WERI-Rb-1 (cell line): ENCODE measurements at regions not wholly inside any gene's neighbourhood (a gene's known extent, or its start where the extent isn't known, plus 50 kb on each side); places are given as distances from the start of the nearest gene placed in this dataset.
"Not testable (repeated sequence)": the region's sequence is repeated elsewhere in the genome, so short reads cannot be mapped to it uniquely, and the experiment has no call there.

Experiments used
- DNase-seq: peaks from one replicate; pipeline ENCODE4 v3.0.0-alpha.2; 2020
- H3K27ac ChIP-seq: fragments of 250-450 bp; sonication (Bioruptor Pico); 2 replicates; pipeline ENCODE4 v1.5.1; 2020; ENCODE audit warnings: mild to moderate bottlenecking, moderate library complexity
- H3K27me3 ChIP-seq: fragments of 250-450 bp; sonication (Bioruptor Pico); 2 replicates; pipeline ENCODE4 v1.5.1; 2021; ENCODE audit warnings: mild to moderate bottlenecking, low read depth, moderate library complexity; ENCODE audit not compliant: insufficient read depth, severe bottlenecking
- H3K36me3 ChIP-seq: fragments of 250-450 bp; sonication (Bioruptor Pico); 2 replicates; pipeline ENCODE4 v1.5.1; 2020; ENCODE audit warnings: mild to moderate bottlenecking, moderate library complexity
- H3K4me3 ChIP-seq: 2 replicates; pipeline ENCODE4 v1.5.1; 2011; ENCODE audit warnings: low read depth, mild to moderate bottlenecking, control low read depth, low read length
- H3K9me3 ChIP-seq: fragments of 250-450 bp; sonication (Bioruptor Pico); 2 replicates; pipeline ENCODE4 v1.5.1; 2021; ENCODE audit warnings: mild to moderate bottlenecking, moderate library complexity; ENCODE audit not compliant: severe bottlenecking
- CTCF ChIP-seq: IDR thresholded peaks from 2 replicates; pipeline ENCODE4 v1.5.1; 2011; ENCODE audit warnings: low read depth, mild to moderate bottlenecking, control low read depth, inconsistent platforms, low read length

- no peak for DNase-seq
- Histone ChIP-seq H3K36me3 (no peaks in the 10 kb centered on the region), H3K4me3 (no peak overlapping the region), H3K27ac (no peak overlapping the region), H3K9me3 (no peaks in the 10 kb centered on the region), H3K27me3 (peaks cover 12% of the 10 kb centered on the region)
- TF ChIP-seq CTCF, result no peak
Measured at GRCh38 chr21:26246073-26246472, 75.5 kb upstream of the APP start.

- no peaks in the 10 kb centered on the region for H3K9me3 ChIP-seq
- no peaks in the 10 kb centered on the region for H3K36me3 ChIP-seq
- DNase-seq, result no peak
- H3K27me3 ChIP-seq, result peaks cover 12% of the 10 kb centered on the region
- TF ChIP-seq CTCF, result no peak
- no peak overlapping the region for H3K27ac ChIP-seq
- no peak overlapping the region for H3K4me3 ChIP-seq
Measured at GRCh38 chr21:26245428-26245827, 74.9 kb upstream of the APP start.

DNA sequence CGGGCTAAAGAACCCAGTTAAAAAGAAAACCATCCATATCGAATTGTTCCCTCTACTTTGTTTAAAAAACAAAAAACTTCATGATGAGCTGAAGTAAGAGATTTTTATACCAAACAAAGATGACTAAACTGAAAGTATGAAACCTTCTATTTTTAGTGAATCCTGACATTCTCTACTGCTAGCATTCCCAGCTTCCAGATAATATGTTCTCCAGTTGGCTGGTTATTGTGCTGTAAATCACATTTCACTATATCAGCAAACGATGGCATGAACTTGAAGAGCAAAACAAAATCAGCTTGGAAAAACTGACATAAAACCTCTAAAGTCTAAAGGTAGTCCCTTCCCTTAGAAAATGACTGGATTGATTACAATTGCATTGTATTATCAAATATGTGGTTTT is 68.1 kb upstream of the APP start:
- Histone ChIP-seq H3K27ac (no peak overlapping the region), H3K9me3 (no peaks in the 10 kb centered on the region), H3K36me3 (no peaks in the 10 kb centered on the region), H3K27me3 (peaks cover 27% of the 10 kb centered on the region), H3K4me3 (no peak overlapping the region)
- TF ChIP-seq CTCF, result no peak
- DNase-seq, result no peak

GRCh38 chr21:26236281-26236680 is 65.7 kb upstream of the APP start:
- H3K27ac ChIP-seq, result no peak overlapping the region
- H3K36me3 ChIP-seq, result no peaks in the 10 kb centered on the region
- TF ChIP-seq CTCF, result no peak
- DNase-seq, result no peak
- no peaks in the 10 kb centered on the region for H3K9me3 ChIP-seq
- H3K4me3 ChIP-seq, result no peak overlapping the region
- peaks cover 27% of the 10 kb centered on the region for H3K27me3 ChIP-seq

- not testable (repeated sequence) for H3K27ac ChIP-seq, H3K9me3 ChIP-seq, H3K4me3 ChIP-seq, DNase-seq, H3K36me3 ChIP-seq
- peaks cover 22% of the 10 kb centered on the region for H3K27me3 ChIP-seq
Measured at GRCh38 chr21:26233297-26233696, 62.7 kb upstream of the APP start.

DNA sequence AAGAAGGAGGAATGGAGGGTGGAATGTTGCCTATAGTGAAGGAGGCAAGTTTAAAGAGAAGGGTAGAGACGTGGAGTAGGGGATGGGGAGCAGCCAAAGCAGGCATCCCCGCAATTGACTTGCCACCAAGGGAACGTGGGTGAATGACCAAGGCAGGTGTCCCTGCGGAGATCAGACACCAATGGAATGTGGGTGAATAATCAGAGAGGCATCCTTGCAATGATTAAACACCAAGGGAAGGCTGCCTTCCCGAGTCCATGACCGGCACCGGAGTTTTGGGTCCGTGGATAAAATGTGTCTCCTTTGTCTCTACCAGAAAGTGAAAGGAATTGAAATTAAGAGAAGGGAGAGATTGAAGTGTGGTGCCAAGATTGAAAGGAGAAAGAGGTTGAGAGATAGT is 61.9 kb upstream of the APP start:
- not testable (repeated sequence) for H3K4me3 ChIP-seq, H3K9me3 ChIP-seq, H3K36me3 ChIP-seq, H3K27ac ChIP-seq, DNase-seq
- H3K27me3 ChIP-seq, result peaks cover 16% of the 10 kb centered on the region

GRCh38 chr21:26227130-26227529 is 56.6 kb upstream of the APP start:
- H3K36me3 ChIP-seq, result no peaks in the 10 kb centered on the region
- H3K9me3 ChIP-seq, result no peaks in the 10 kb centered on the region
- no peak overlapping the region for H3K4me3 ChIP-seq
- no peak for DNase-seq
- no peak for TF ChIP-seq CTCF
- no peak overlapping the region for H3K27ac ChIP-seq
- no peaks in the 10 kb centered on the region for H3K27me3 ChIP-seq
